NCI-H1436 treated with DMSO at 0.1 percent for 48 hours (cell line): ENCODE measurements at regions not wholly inside any gene's neighbourhood (a gene's known extent, or its start where the extent isn't known, plus 50 kb on each side); places are given as distances from the start of the nearest gene placed in this dataset.
"Not testable (repeated sequence)": the region's sequence is repeated elsewhere in the genome, so short reads cannot be mapped to it uniquely, and the experiment has no call there.

Experiments used
- DNase-seq: peaks from one replicate; lab custom pipeline; 2025; lab: John Stamatoyannopoulos, UW

DNA sequence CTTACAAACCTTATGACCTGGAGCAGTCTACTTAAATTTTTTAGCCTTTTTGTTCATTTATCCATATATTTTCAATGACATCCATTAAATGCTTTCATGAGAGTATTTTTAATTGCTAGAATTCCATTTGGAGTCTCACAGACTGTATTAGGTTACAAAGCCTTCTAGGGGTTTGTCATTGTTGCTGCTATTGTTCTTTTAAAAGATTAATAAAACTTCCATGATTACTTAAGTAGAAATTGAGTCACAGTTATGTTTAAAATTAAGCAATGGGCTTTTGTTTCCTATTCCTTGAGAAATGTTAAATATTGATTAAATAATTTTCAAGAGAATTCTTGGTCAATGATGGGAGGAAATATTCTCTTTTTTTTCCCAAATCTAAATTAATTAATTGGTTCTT lies 1408.4 kb upstream of the RAG2 start:
- DNase-seq: no peak

- no peak for DNase-seq
These were observed 1407.6 kb upstream of the RAG2 start for GRCh38 chr11:38005597-38005996.

DNA sequence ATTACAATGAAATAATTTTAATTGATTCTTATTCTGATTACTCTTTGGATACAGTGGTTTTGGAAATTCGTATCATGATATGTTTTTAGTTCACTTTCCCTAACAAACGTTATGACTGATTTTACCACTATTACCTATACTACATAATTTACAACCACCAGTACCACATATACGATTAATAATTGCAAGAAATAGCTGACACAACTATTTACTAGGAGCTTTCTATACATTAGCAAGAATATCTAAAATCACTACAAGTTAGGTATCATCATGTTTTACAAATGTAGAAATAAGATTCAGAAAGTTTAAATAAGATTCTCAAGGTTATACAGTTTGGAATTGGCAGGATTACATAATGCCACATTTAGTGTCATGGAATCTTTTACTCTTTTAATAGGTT lies 1401.1 kb upstream of the RAG2 start:
- no peak for DNase-seq

GRCh38 chr11:37995886-37996285 lies 1397.8 kb upstream of the RAG2 start:
- DNase-seq: no peak

DNA sequence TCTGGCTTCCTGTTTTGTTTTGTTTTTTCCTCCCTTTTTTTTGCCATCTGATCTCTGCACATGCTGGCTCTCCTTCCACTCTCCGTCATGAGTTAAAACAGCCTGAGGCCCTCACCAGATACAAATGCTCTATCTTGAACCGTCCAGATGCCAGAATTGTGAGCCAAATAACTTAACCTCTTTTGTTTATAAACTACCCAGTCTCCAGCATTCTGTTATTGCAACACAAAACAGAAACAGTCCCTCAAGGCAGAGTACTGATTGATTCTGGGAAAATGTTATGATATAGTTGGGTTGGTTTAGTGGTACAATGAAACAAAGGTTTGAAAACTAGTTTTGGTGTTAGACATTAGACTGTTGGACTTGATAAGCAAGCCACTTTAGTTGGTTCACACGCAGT lies 1390.0 kb upstream of the RAG2 start:
- DNase-seq: no peak

DNA sequence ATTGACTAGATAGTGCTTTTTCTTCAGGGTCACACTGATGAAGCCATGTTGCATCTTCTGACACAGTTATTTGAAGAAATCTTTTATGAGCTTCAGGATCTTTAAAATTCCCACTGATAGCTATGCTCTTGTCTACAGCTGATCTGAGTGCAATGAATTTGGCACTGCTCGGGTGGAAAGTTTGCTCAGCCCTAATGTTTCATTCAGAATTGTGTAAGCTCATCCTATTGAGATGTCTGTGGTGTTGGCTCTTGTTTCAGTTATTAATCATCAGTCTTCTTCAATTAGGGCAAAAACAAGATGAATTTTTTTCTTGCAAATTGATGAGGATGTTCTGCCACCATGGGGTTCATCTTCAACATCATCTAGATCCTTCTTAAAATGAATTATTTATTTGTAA lies 1387.0 kb upstream of the RAG2 start:
- no peak for DNase-seq

GRCh38 chr11:37978647-37979046 lies 1380.6 kb upstream of the RAG2 start:
- no peak for DNase-seq

DNA sequence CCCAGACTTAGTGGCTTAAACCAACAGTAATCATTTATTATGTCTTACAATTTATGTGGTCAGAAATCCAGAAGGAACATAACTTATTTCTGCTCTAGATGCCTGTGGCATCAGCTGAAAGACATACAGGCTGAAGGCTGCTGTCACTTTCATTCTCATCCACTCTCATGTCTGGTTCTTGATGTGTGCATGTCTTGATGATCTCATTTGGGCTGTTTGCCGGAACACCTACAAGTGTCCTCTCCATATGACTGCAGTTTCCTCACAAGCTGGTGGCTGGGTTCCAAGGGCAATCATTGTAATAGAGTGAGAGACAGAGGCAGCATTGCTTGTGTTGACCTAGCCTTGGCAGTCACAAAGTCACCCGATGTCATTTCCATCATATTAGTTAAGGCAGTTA lies 1375.9 kb upstream of the RAG2 start:
- no peak for DNase-seq

DNA sequence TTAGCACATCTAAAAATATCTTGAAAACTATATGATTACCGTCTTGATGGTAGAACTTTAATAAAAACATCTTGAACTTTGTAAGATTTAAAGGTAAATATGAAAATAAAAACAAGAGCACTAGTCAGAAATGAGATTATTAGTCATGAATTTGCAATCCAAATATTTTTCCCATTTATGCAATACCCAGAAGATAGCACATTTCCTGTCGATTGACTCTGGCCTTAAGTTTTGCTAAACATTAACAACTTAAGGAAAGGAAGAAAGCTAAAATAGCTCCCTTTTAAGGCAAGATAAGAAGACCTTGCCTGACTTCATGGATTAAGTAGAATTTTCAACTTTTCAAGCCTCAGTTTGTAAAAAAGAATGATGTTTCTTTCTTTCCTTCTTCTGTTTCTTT lies 1374.7 kb upstream of the RAG2 start:
- no peak for DNase-seq

- not testable (repeated sequence) for DNase-seq
These were observed 1371.3 kb upstream of the RAG2 start for GRCh38 chr11:37969336-37969735.

GRCh38 chr11:37968148-37968547 lies 1370.1 kb upstream of the RAG2 start:
- no peak for DNase-seq

DNA sequence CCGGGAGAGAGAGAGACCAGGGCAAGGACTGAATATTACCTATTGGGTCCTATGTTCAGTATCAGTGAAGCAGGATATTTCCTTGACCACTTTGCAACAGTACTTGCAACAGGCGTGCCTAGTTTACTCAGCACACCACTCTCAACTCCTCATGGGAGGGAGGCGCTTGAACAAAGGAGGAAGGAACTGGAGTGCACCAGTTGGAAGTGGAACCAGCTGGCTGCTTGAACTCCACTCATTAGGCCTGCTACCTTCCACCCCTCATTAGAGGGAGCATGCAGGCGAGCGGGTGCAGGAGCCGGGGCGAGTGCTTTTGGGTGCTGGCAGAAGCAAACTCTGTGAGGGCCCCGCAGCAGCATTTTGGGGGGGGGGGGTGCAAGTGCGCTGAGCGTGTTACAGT lies 1369.6 kb upstream of the RAG2 start:
- no peak for DNase-seq

DNA sequence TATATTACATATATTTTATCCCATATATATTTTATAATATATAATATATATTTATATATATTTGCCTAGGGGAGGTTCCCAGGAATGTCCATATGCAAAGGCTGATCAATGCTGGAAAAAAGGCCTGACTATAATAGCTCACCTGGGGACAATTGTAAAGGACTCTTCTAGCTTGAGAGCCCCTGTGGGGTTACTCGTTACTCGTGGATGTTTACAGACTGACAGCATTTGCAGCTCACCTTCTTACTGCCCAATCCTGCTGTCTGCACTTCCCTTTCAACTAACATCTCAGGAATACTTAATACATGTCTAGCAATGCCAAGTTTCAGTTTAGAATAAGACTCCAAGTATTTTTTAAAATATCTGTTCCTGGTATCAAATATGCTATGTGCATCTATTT lies 1365.4 kb upstream of the RAG2 start:
- DNase-seq: no peak

DNA sequence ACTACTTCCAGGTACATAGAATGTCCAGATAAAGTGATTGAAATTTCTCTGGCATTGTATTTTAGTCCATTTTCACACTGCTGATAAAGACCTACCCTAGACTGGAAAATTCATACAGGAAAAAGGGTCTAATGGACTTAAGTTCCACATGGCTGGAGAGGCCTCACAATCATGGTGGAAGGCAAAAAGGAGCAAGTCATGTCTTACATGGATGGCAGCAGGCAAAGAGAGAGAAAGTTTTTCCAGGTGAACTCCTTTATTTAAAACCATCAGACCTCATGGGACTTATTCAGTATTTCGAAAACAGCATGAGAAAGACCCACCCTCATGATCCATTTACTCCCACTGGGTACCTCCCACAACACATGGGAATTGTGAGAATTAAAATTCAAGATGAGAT lies 1359.7 kb upstream of the RAG2 start:
- no peak for DNase-seq

DNA sequence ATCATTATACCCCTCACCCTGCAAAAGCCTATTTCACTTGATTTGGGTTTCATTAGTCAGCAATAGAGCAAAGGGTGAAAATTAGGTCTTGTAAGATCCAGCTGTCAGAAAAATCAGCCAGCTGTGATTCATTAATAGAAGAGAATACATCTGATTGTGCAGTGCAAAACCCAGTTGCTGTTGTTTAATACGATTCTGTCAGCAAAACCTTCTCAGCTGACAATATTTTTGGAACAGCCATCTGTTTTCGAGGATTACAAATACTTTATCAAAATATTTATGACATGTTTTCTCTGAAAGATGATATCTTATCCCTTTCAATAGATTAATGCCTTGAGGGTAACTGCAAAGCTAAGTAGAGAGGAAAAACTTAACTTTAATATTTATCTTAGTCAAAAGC lies 1354.0 kb upstream of the RAG2 start:
- DNase-seq: no peak

DNA sequence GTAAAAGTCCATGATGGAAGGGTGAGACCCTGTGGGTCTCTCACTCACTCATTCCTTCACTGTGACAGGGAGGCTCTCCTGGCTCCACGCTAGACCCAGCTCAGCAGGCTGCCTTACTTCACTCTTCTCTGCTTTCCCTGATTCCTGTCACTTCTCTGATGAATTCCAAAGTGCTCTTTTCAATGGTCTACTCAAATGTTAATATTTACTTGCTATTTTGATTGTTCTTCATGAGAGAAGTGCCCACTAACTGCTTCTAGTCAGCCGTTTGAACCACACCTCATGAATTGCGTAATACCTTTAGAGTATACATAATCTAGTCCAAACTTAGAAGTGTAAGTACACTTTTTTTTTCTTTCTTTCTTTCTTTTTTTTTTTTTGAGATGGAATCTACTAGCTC lies 1350.2 kb upstream of the RAG2 start:
- no peak for DNase-seq

DNA sequence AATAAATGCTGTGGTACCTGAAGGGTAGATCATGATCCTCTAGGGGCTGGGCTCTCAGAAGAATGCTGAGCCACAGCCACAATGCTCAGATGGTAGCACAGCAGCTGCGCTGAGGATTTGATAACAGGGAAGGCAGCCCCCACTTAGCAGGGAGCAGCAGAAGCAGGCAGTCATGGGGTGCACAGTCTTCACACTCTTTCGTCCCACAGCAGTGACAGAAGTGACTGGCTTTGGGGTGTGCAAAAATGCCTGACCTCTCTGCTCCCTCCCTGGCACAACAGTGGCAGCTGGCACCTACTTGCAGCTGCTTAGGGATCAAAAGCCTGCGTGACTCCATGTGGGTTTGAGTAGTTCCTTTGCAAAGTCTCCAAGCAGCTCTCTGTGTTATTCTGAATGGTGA lies 1349.8 kb upstream of the RAG2 start:
- DNase-seq: no peak

DNA sequence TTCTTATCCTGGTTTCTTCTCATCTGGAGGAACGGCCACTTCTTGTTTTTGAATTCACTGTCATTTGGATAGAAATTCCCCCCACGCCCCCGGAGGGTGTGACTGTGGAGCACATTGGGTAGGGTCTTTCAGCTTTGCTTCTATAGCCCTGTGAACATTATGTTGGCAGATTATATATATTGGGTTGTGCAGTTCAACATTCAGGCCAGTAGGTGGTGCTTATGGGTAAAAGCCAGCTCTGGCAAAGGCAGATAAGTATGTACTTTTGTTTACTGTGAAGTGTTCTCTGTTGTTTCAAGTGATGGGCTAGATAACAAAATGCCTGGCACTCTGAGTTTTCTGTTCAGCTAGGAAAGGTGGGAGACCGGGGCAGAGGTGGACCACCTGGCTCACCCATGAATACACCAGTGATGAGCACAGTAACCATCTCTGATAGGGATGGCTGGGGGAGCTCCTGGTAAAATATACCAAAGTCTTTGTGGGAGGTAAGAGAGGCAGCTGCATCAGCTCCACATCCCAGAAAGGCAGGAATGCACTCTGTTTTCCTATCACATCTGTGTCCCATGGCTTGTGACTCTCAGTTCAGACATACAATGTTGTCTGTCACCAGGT lies 1348.2 kb upstream of the RAG2 start:
- no peak for DNase-seq

- DNase-seq: no peak
These were observed 1344.0 kb upstream of the RAG2 start for GRCh38 chr11:37942081-37942480.

GRCh38 chr11:37929100-37929653 lies 1331.1 kb upstream of the RAG2 start:
- DNase-seq: no peak

DNA sequence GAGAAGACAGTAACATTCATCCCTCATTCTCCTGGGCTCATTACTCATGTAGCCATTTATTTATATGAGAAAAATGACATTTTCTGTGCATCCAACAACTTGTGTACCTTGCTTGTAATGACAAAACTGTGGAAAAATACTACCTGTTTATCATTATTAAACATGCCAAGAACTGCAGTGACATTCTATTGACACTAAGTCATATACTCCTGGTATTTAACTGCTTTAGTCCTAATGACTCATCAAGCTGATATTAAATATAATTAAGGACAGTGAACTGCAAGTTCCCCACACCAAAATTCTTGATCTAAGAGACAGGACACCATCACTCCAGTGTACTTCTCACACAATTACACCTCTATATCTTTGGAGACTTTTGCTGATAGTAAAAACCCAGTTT lies 1328.7 kb upstream of the RAG2 start:
- DNase-seq: no peak

- DNase-seq: no peak
These were observed 1318.3 kb upstream of the RAG2 start for GRCh38 chr11:37916331-37916730.

DNA sequence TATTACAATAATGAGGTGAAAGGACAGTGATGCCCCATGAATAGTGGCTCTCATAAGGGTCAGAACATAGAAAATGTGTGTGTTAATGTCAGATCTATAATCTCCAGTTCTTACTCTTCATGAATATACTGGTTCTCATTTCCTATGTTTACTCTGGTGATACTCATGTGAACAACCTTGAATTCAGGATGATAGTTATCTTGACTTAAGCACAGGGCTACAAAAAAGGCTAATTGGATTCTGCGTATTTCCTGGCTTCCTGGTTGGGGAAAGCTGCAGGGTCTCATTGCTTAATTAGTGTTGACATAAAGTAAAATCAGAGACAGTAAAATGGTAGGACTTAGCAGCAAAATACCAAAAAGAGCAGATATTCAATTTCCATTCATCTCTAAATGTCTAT lies 1316.8 kb upstream of the RAG2 start:
- DNase-seq: peak; percentile 64

DNA sequence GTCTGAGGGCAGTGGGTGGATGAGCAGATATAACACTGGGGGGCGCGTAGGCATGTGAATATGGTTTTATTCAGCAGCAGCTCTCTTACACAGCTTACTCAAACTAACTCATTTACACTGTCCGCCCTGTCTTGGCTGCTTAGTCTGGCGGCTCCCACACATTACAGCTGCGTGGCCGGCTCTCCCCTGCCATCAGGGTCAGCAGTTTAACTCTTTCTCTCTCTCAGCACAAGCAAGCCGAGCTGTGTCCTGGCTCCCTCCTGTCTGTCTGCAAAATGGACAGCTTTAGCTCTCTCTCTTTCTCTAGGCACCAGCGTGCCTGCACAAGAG lies 1310.1 kb upstream of the RAG2 start:
- no peak for DNase-seq
